GM12878 (cell line): ENCODE measurements at regions not wholly inside any gene's neighbourhood (a gene's known extent, or its start where the extent isn't known, plus 50 kb on each side); places are given as distances from the start of the nearest gene placed in this dataset.

Experiments
- ATAC-seq: fragments of 200-7000 bp; cut with Tn5 transposase; 3 replicates; pipeline ENCODE4 v1.9.1; 2020; ENCODE audit warnings: mild to moderate bottlenecking, moderate library complexity
- BruUV-seq: library from RNA; stranded (reverse); fragments of 400-500 nt; replicated peaks from 2 replicates; lab custom pipeline; 2021; lab: Mats Ljungman, UMichigan
- CTCF ChIA-PET: fragments of 300-600 bp; sonication (Branson Sonifier 250); formaldehyde crosslinking; extraction: SDS; loops from one replicate; lab custom pipeline; 2021; ENCODE audit warnings: inconsistent platforms; lab: Yijun Ruan, JAX
- POLR2A ChIA-PET: fragments of 350-600 bp; formaldehyde crosslinking; extraction: SDS; loops from one replicate; lab custom pipeline; 2021; ENCODE audit warnings: inconsistent platforms; lab: Charles Lee
- RAD21 ChIA-PET: fragments of 300-600 bp; sonication (Branson Sonifier 250); formaldehyde crosslinking; loops from one replicate; lab custom pipeline; 2023; ENCODE audit warnings: antibody characterized with exemption; ENCODE audit not compliant: unreplicated experiment; lab: Charles Lee
- SMC1A ChIA-PET: fragments of 300-600 bp; sonication (Branson Sonifier 250); formaldehyde crosslinking; loops from one replicate; lab custom pipeline; 2023; ENCODE audit not compliant: unreplicated experiment, uncharacterized antibody; lab: Charles Lee
- DNase-seq: peaks from one replicate; pipeline ENCODE4 v3.0.0-alpha.2; 2011; ENCODE audit warnings: low read depth, low spot score
- FAIRE-seq: peaks from 3 replicates; lab custom pipeline; 2011; peaks lifted over from hg19 to GRCh38; lab: Jason Lieb, UNC
- H2AFZ ChIP-seq: 2 replicates; pipeline ENCODE4 v1.6.0; 2011; ENCODE audit warnings: low read depth, low read length, control low read depth; ENCODE audit not compliant: control insufficient read depth
- H3K27ac ChIP-seq: 2 replicates; pipeline ENCODE4 v1.5.1; 2011; ENCODE audit warnings: control low read depth; ENCODE audit not compliant: control insufficient read depth, insufficient read depth
- H3K27me3 ChIP-seq, 2 experiments: replicated peaks in 1 of 2; 2 replicates each; pipeline versions ENCODE4 v1.6.0 to v1.6.1; 2011; ENCODE audit warnings: low read length in 1 of 2; ENCODE audit not compliant: control insufficient read depth in 2 of 2, insufficient read depth in 2 of 2
- H3K36me3 ChIP-seq, 2 experiments: 2 replicates each; pipeline ENCODE4 v1.5.1; 2011; ENCODE audit warnings: low read length in 1 of 2; ENCODE audit not compliant: control insufficient read depth in 2 of 2, insufficient read depth in 2 of 2
- H3K4me1 ChIP-seq: 2 replicates; pipeline ENCODE4 v1.6.1; 2011; ENCODE audit warnings: mild to moderate bottlenecking, low read length, moderate library complexity, mixed read lengths; ENCODE audit not compliant: control insufficient read depth, insufficient read depth
- H3K4me2 ChIP-seq: 2 replicates; pipeline ENCODE4 v1.6.0; 2011; ENCODE audit warnings: control low read depth; ENCODE audit not compliant: control insufficient read depth, insufficient read depth
- H3K4me3 ChIP-seq: fragments of 200-600 bp; sonication (generic); 2 replicates; pipeline ENCODE4 v1.5.1; 2016
- H3K79me2 ChIP-seq: 2 replicates; pipeline ENCODE4 v1.6.0; 2011; ENCODE audit warnings: low read length; ENCODE audit not compliant: control insufficient read depth, insufficient read depth
- H3K9ac ChIP-seq: 2 replicates; pipeline ENCODE4 v1.8.0; 2011; ENCODE audit warnings: low read length, control low read depth, mixed read lengths; ENCODE audit not compliant: control insufficient read depth, insufficient read depth
- H3K9me3 ChIP-seq: replicated peaks from 3 replicates; pipeline ENCODE4 v1.5.1; 2011; ENCODE audit warnings: mild to moderate bottlenecking, low read length; ENCODE audit not compliant: control insufficient read depth, insufficient read depth
- H4K20me1 ChIP-seq: 2 replicates; pipeline ENCODE4 v1.6.0; 2011; ENCODE audit not compliant: control insufficient read depth, insufficient read depth
- BCLAF1 ChIP-seq: fragments of 450-650 bp; IDR thresholded peaks from 2 replicates; pipeline ENCODE4 v1.6.1; 2017; ENCODE audit warnings: antibody characterized with exemption, mild to moderate bottlenecking, moderate library complexity
- E2F8 ChIP-seq: fragments of 450-650 bp; IDR thresholded peaks from 2 replicates; pipeline ENCODE4 v1.6.1; 2018; ENCODE audit warnings: mild to moderate bottlenecking, low read depth, moderate library complexity; ENCODE audit not compliant: partially characterized antibody
- FOXK2 ChIP-seq: fragments of 450-650 bp; IDR thresholded peaks from 2 replicates; pipeline ENCODE4 v1.6.1; 2017; ENCODE audit warnings: mild to moderate bottlenecking, moderate library complexity
- NR2C1 ChIP-seq: fragments of 450-650 bp; IDR thresholded peaks from 2 replicates; pipeline ENCODE4 v1.6.1; 2017; ENCODE audit warnings: antibody characterized with exemption, mild to moderate bottlenecking, moderate library complexity
- NRF1 ChIP-seq: conservative IDR thresholded peaks from 2 replicates; pipeline ENCODE4 v1.6.1; 2011; ENCODE audit warnings: mild to moderate bottlenecking, low read depth, low read length, improper control_type of control experiment
- PML ChIP-seq: IDR thresholded peaks from 2 replicates; pipeline ENCODE4 v1.6.1; 2012; ENCODE audit warnings: low read length, inconsistent platforms
- SIX5 ChIP-seq: IDR thresholded peaks from 2 replicates; pipeline ENCODE4 v1.6.1; 2011; ENCODE audit warnings: mild to moderate bottlenecking, low read depth, low read length, moderate library complexity; ENCODE audit not compliant: severe bottlenecking
- TCF3 ChIP-seq: IDR thresholded peaks from 2 replicates; pipeline ENCODE4 v1.6.1; 2012; ENCODE audit warnings: low read depth, mild to moderate bottlenecking, low read length, borderline replicate concordance; ENCODE audit not compliant: insufficient read depth
- TCF7 ChIP-seq: IDR thresholded peaks from 2 replicates; pipeline ENCODE4 v1.6.1; 2014; ENCODE audit warnings: antibody characterized with exemption, borderline replicate concordance
- WGBS: methylation state at CpG from one replicate; pipeline ENCODE4 v1.1.6; 2016; ENCODE audit warnings: low lambda C conversion rate; ENCODE audit not compliant: insufficient replicate concordance, insufficient coverage; ENCODE audit errors: missing lambda C conversion rate; 5-methylcytosine and 5-hydroxymethylcytosine counted together
- in situ Hi-C: fragments of 300-500 bp; cut with MboI; formaldehyde crosslinking; loops from 9 replicates; pipeline ENCODE4 v1.14.3; 2018; ENCODE audit warnings: mixed read lengths
- intact Hi-C: fragments of 100-400 bp; cut with micrococcal nuclease; formaldehyde crosslinking; loops from one replicate; pipeline ENCODE4 v1.14.2; 2022; ENCODE audit not compliant: unreplicated experiment
- TF ChIP-seq, protein P1 (sequence below): IDR thresholded peaks from 2 replicates; pipeline ENCODE4 v1.6.1; 2011; ENCODE audit warnings: low read depth, mild to moderate bottlenecking, low read length, moderate library complexity, borderline replicate concordance; ENCODE audit errors: extremely low read depth
- TF ChIP-seq, protein P2 (sequence below), 3 experiments: IDR thresholded peaks in 2 of 3; conservative IDR thresholded peaks in 1 of 3; 2 replicates each; pipeline ENCODE4 v1.5.1; 2011; ENCODE audit warnings: low read depth in 3 of 3, low read length in 3 of 3, mild to moderate bottlenecking in 3 of 3, control low read depth in 2 of 3, moderate library complexity in 2 of 3, inconsistent platforms in 1 of 3, mixed read lengths in 1 of 3; ENCODE audit not compliant: control insufficient read depth in 2 of 3, insufficient read depth in 1 of 3; ENCODE audit errors: extremely low read depth in 1 of 3

DNA sequence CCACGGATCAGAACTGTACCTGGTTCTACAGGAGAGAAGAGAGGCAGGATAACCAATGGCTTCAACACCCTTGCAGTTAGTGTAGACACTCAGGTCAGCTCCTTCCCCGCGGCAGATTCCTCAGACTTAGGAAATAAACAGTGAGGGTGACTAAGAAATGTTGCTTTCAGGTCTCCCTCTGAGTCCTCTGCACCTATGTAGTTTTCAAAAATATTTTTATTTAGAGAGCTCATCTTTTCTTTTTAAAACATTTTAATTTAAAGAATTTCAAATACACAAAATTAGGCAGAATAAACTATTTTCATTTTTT, 195.2 kb downstream of the KLF12 start (continued):
- TF ChIP-seq TCF7, result no peak

DNA sequence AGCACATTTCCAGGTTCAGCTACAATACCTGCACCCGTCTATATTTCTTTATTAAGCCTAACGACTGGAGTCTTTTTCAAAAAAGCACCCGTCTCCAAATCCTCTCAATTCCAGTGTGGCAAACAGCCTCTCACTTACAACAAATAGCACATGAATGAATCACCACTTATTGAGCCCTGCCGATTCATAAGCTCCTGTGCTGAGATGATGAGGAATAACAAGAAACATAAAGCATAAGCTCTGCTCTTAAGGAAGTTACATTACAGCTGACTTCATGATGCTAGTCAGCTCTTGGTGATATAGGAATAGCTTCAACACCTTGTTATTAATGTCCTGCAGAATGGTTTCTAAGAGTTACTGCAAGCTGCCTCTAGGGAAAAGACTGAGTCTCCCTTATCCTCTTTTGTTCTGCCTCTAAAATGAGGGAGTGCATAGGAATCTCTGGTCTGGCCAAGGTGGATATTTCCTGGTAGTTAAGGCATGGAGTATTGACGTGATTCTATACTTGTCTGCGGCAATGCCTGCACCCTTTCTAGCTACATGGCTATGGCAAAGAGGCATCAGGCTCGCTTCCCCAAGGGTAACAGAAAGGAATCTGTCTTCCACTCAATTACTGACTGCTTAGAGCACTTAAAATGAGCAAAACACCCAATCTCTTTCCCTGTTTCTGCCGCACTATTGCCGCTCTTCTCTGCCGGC, 195.7 kb downstream of the KLF12 start:
- Histone ChIP-seq H3K27me3 (no peaks in the 10 kb centered on the region), H3K79me2 (no peaks in the 10 kb centered on the region), H3K36me3 (no peaks in the 10 kb centered on the region; a peak in 1 of 4 replicates), H3K4me1 (peaks cover under 1% of the 10 kb centered on the region; the same call in 1 of the 2 replicates), H3K9ac (no peak overlapping the region), H3K4me3 (no peak overlapping the region), H4K20me1 (no peaks in the 10 kb centered on the region), H3K9me3 (no peaks in the 10 kb centered on the region; the same call in 1 of the 3 replicates), H3K4me2 (no peak overlapping the region), H3K27ac (no peak overlapping the region), H2AFZ (no peak overlapping the region)
- CTCF ChIA-PET, result interaction anchor here (0.8 kb wide), 1 partner anchor 10 kb away, joined by 3 read pairs; no protein-coding TSS in a partner anchor
- SMC1A ChIA-PET, result interaction anchor here (0.5 to 1.5 kb wide), 5 partner anchors 11 to 103 kb away, joined by 3 to 4 read pairs (median 3); no protein-coding TSS in a partner anchor
- intact Hi-C loops (no loop called here), in situ Hi-C loops (no loop called here)
- DNase-seq (no peak), ATAC-seq (no peak), FAIRE-seq (no peak)
- WGBS, result 66% methylated on average over 10 of the region's 10 CpGs
- RAD21 ChIA-PET, result no interaction called here
- POLR2A ChIA-PET, result no interaction called here
- BruUV-seq, result no TSS peak
- TF ChIP-seq, protein P1, sequence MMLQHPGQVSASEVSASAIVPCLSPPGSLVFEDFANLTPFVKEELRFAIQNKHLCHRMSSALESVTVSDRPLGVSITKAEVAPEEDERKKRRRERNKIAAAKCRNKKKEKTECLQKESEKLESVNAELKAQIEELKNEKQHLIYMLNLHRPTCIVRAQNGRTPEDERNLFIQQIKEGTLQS, result no peak
- TF ChIP-seq BCLAF1 (no peak), PML (no peak), NR2C1 (no peak), NRF1 (no peak), SIX5 (no peak), TCF3 (no peak), E2F8 (no peak), FOXK2 (no peak)
- TF ChIP-seq, protein P2, sequence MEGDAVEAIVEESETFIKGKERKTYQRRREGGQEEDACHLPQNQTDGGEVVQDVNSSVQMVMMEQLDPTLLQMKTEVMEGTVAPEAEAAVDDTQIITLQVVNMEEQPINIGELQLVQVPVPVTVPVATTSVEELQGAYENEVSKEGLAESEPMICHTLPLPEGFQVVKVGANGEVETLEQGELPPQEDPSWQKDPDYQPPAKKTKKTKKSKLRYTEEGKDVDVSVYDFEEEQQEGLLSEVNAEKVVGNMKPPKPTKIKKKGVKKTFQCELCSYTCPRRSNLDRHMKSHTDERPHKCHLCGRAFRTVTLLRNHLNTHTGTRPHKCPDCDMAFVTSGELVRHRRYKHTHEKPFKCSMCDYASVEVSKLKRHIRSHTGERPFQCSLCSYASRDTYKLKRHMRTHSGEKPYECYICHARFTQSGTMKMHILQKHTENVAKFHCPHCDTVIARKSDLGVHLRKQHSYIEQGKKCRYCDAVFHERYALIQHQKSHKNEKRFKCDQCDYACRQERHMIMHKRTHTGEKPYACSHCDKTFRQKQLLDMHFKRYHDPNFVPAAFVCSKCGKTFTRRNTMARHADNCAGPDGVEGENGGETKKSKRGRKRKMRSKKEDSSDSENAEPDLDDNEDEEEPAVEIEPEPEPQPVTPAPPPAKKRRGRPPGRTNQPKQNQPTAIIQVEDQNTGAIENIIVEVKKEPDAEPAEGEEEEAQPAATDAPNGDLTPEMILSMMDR (IDR thresholded peaks at IDR 0.05 in 2 of 3, conservative IDR thresholded peaks at IDR 0.05 in 1 of 3; ENCODE audit: control insufficient read depth in 2 of 3, extremely low read depth in 1 of 3, insufficient read depth in 1 of 3, low read depth in 3 of 3, low read length in 3 of 3), result no peak
